GM12878 (cell line): ENCODE measurements at regions not wholly inside any gene's neighbourhood (a gene's known extent, or its start where the extent isn't known, plus 50 kb on each side); places are given as distances from the start of the nearest gene placed in this dataset.

Source experiments
- ATAC-seq: fragments of 200-7000 bp; cut with Tn5 transposase; 3 replicates; pipeline ENCODE4 v1.9.1; 2020; ENCODE audit warnings: mild to moderate bottlenecking, moderate library complexity
- BruUV-seq: library from RNA; stranded (reverse); fragments of 400-500 nt; replicated peaks from 2 replicates; lab custom pipeline; 2021; lab: Mats Ljungman, UMichigan
- CTCF ChIA-PET: fragments of 300-600 bp; sonication (Branson Sonifier 250); formaldehyde crosslinking; extraction: SDS; loops from one replicate; lab custom pipeline; 2021; ENCODE audit warnings: inconsistent platforms; lab: Yijun Ruan, JAX
- POLR2A ChIA-PET: fragments of 350-600 bp; formaldehyde crosslinking; extraction: SDS; loops from one replicate; lab custom pipeline; 2021; ENCODE audit warnings: inconsistent platforms; lab: Charles Lee
- RAD21 ChIA-PET: fragments of 300-600 bp; sonication (Branson Sonifier 250); formaldehyde crosslinking; loops from one replicate; lab custom pipeline; 2023; ENCODE audit warnings: antibody characterized with exemption; ENCODE audit not compliant: unreplicated experiment; lab: Charles Lee
- SMC1A ChIA-PET: fragments of 300-600 bp; sonication (Branson Sonifier 250); formaldehyde crosslinking; loops from one replicate; lab custom pipeline; 2023; ENCODE audit not compliant: unreplicated experiment, uncharacterized antibody; lab: Charles Lee
- DNase-seq: peaks from one replicate; pipeline ENCODE4 v3.0.0-alpha.2; 2011; ENCODE audit warnings: low read depth, low spot score
- FAIRE-seq: peaks from 3 replicates; lab custom pipeline; 2011; peaks lifted over from hg19 to GRCh38; lab: Jason Lieb, UNC
- H2AFZ ChIP-seq: 2 replicates; pipeline ENCODE4 v1.6.0; 2011; ENCODE audit warnings: low read depth, low read length, control low read depth; ENCODE audit not compliant: control insufficient read depth
- H3K27ac ChIP-seq: 2 replicates; pipeline ENCODE4 v1.5.1; 2011; ENCODE audit warnings: control low read depth; ENCODE audit not compliant: control insufficient read depth, insufficient read depth
- H3K27me3 ChIP-seq, 2 experiments: replicated peaks in 1 of 2; 2 replicates each; pipeline versions ENCODE4 v1.6.0 to v1.6.1; 2011; ENCODE audit warnings: low read length in 1 of 2; ENCODE audit not compliant: control insufficient read depth in 2 of 2, insufficient read depth in 2 of 2
- H3K36me3 ChIP-seq, 2 experiments: 2 replicates each; pipeline ENCODE4 v1.5.1; 2011; ENCODE audit warnings: low read length in 1 of 2; ENCODE audit not compliant: control insufficient read depth in 2 of 2, insufficient read depth in 2 of 2
- H3K4me1 ChIP-seq: 2 replicates; pipeline ENCODE4 v1.6.1; 2011; ENCODE audit warnings: mild to moderate bottlenecking, low read length, moderate library complexity, mixed read lengths; ENCODE audit not compliant: control insufficient read depth, insufficient read depth
- H3K4me2 ChIP-seq: 2 replicates; pipeline ENCODE4 v1.6.0; 2011; ENCODE audit warnings: control low read depth; ENCODE audit not compliant: control insufficient read depth, insufficient read depth
- H3K4me3 ChIP-seq: fragments of 200-600 bp; sonication (generic); 2 replicates; pipeline ENCODE4 v1.5.1; 2016
- H3K79me2 ChIP-seq: 2 replicates; pipeline ENCODE4 v1.6.0; 2011; ENCODE audit warnings: low read length; ENCODE audit not compliant: control insufficient read depth, insufficient read depth
- H3K9ac ChIP-seq: 2 replicates; pipeline ENCODE4 v1.8.0; 2011; ENCODE audit warnings: low read length, control low read depth, mixed read lengths; ENCODE audit not compliant: control insufficient read depth, insufficient read depth
- H3K9me3 ChIP-seq: replicated peaks from 3 replicates; pipeline ENCODE4 v1.5.1; 2011; ENCODE audit warnings: mild to moderate bottlenecking, low read length; ENCODE audit not compliant: control insufficient read depth, insufficient read depth
- H4K20me1 ChIP-seq: 2 replicates; pipeline ENCODE4 v1.6.0; 2011; ENCODE audit not compliant: control insufficient read depth, insufficient read depth
- DPF2 ChIP-seq: fragments of 450-650 bp; IDR thresholded peaks from 2 replicates; pipeline ENCODE4 v1.6.1; 2017; ENCODE audit warnings: mild to moderate bottlenecking
- EED ChIP-seq: sonication (generic); IDR thresholded peaks from 2 replicates; pipeline ENCODE4 v1.6.1; 2016; ENCODE audit warnings: antibody characterized with exemption, low read depth
- IKZF2 ChIP-seq, 2 experiments: fragments of 450-650 bp; IDR thresholded peaks; 2 replicates each; pipeline ENCODE4 v1.6.1; 2017; ENCODE audit warnings: mild to moderate bottlenecking in 2 of 2, moderate library complexity in 2 of 2
- NFYB ChIP-seq: IDR thresholded peaks from 2 replicates; pipeline ENCODE4 v1.6.1; 2011; ENCODE audit warnings: low read depth, mild to moderate bottlenecking, low read length, improper control_type of control experiment, moderate library complexity; ENCODE audit not compliant: insufficient read depth
- RELA ChIP-seq: fragments of 450-650 bp; IDR thresholded peaks from 2 replicates; pipeline ENCODE4 v1.8.0; 2014; ENCODE audit warnings: borderline replicate concordance; ENCODE audit not compliant: partially characterized antibody
- SREBF1 ChIP-seq: IDR thresholded peaks from 2 replicates; pipeline ENCODE4 v1.6.1; 2012; ENCODE audit warnings: mild to moderate bottlenecking, low read length
- TAF1 ChIP-seq: IDR thresholded peaks from 2 replicates; pipeline ENCODE4 v1.6.1; 2011; ENCODE audit warnings: mild to moderate bottlenecking, low read depth, low read length, borderline replicate concordance
- ZNF274 ChIP-seq: IDR thresholded peaks from one replicate; pipeline ENCODE4 v1.8.0; 2011; ENCODE audit not compliant: insufficient read length, insufficient read depth
- WGBS: methylation state at CpG from one replicate; pipeline ENCODE4 v1.1.6; 2016; ENCODE audit warnings: low lambda C conversion rate; ENCODE audit not compliant: insufficient replicate concordance, insufficient coverage; ENCODE audit errors: missing lambda C conversion rate; 5-methylcytosine and 5-hydroxymethylcytosine counted together
- in situ Hi-C: fragments of 300-500 bp; cut with MboI; formaldehyde crosslinking; loops from 9 replicates; pipeline ENCODE4 v1.14.3; 2018; ENCODE audit warnings: mixed read lengths
- intact Hi-C: fragments of 100-400 bp; cut with micrococcal nuclease; formaldehyde crosslinking; loops from one replicate; pipeline ENCODE4 v1.14.2; 2022; ENCODE audit not compliant: unreplicated experiment
- TF ChIP-seq, protein P1 (sequence below): IDR thresholded peaks from 2 replicates; pipeline ENCODE4 v1.6.1; 2012; ENCODE audit warnings: mild to moderate bottlenecking, low read depth, low read length
- TF ChIP-seq, protein P2 (sequence below): fragments of 450-650 bp; IDR thresholded peaks from 2 replicates; pipeline ENCODE4 v1.6.1; 2017; ENCODE audit warnings: low read depth, mild to moderate bottlenecking, moderate library complexity
- TF ChIP-seq, protein P3 (sequence below): fragments of 450-650 bp; IDR thresholded peaks from 2 replicates; pipeline ENCODE4 v1.6.1; 2017; ENCODE audit warnings: mild to moderate bottlenecking, low read depth, inconsistent platforms; ENCODE audit not compliant: poor library complexity, severe bottlenecking
- TF ChIP-seq, protein P4 (sequence below): fragments of 450-650 bp; IDR thresholded peaks from 2 replicates; pipeline ENCODE4 v1.6.1; 2018; ENCODE audit warnings: borderline replicate concordance, mild to moderate bottlenecking; ENCODE audit not compliant: partially characterized antibody
- TF ChIP-seq, protein P5 (sequence below): IDR thresholded peaks from 2 replicates; pipeline ENCODE4 v1.6.1; 2011; ENCODE audit warnings: mild to moderate bottlenecking, low read depth, low read length, moderate library complexity; ENCODE audit not compliant: insufficient replicate concordance

DNA sequence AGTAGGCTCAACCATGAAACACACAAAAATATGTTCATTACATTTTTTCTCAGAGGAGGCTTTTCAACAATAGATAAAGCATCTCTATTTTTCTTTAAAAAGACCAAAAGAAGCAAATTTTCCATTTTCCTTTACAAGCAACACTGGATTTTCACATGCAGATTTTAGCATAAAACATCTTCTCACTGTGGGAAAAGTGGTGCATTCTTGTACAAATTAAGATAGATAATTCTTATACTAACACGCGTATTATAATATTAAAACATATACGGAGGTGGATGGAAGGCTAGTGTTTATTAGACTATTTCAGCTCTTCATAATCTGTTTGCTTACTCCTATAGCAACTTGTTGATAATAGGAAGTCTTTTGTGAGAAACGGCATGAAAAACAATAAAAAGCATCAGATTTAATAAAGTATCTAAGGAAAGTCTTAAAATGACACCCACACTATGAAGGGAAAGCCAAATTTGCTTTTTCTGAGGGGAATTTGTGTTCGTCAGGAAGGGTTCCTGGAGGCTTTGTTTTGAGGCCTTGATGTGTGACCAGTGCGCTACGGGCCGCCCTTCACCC is 529.6 kb downstream of the SOX2 start:
- CTCF ChIA-PET, result no interaction called here
- no peaks in the 10 kb centered on the region for H3K4me1 ChIP-seq
- no peak overlapping the region for H3K4me3 ChIP-seq
- ATAC-seq (no peak), DNase-seq (no peak), FAIRE-seq (no peak)
- BruUV-seq, result no TSS peak
- H3K27ac ChIP-seq, result no peak overlapping the region
- H3K36me3 ChIP-seq, result no peaks in the 10 kb centered on the region
- RAD21 ChIA-PET, result no interaction called here
- no peak overlapping the region for H3K9ac ChIP-seq
- H3K9me3 ChIP-seq, result no peaks in the 10 kb centered on the region; the same call in 2 of the 3 replicates
- POLR2A ChIA-PET, result no interaction called here
- H2AFZ ChIP-seq, result no peak overlapping the region
- WGBS, result 67% methylated on average over 8 of the region's 8 CpGs
- in situ Hi-C loops, result no loop called here
- SMC1A ChIA-PET, result interaction anchor here (2.0 kb wide), 1 partner anchor 8 kb away, joined by 4 read pairs; no protein-coding TSS in a partner anchor
- H4K20me1 ChIP-seq, result no peaks in the 10 kb centered on the region
- no peaks in the 10 kb centered on the region for H3K79me2 ChIP-seq
- intact Hi-C loops, result loop anchor here (10.0 kb wide), 1 partner anchor 374 kb away; no protein-coding TSS in a partner anchor
- H3K4me2 ChIP-seq, result no peak overlapping the region
- H3K27me3 ChIP-seq, result peaks cover 0 to 2% of the 10 kb centered on the region in 2 experiments; a peak in 1 of 4 replicates
- TF ChIP-seq, protein P1, sequence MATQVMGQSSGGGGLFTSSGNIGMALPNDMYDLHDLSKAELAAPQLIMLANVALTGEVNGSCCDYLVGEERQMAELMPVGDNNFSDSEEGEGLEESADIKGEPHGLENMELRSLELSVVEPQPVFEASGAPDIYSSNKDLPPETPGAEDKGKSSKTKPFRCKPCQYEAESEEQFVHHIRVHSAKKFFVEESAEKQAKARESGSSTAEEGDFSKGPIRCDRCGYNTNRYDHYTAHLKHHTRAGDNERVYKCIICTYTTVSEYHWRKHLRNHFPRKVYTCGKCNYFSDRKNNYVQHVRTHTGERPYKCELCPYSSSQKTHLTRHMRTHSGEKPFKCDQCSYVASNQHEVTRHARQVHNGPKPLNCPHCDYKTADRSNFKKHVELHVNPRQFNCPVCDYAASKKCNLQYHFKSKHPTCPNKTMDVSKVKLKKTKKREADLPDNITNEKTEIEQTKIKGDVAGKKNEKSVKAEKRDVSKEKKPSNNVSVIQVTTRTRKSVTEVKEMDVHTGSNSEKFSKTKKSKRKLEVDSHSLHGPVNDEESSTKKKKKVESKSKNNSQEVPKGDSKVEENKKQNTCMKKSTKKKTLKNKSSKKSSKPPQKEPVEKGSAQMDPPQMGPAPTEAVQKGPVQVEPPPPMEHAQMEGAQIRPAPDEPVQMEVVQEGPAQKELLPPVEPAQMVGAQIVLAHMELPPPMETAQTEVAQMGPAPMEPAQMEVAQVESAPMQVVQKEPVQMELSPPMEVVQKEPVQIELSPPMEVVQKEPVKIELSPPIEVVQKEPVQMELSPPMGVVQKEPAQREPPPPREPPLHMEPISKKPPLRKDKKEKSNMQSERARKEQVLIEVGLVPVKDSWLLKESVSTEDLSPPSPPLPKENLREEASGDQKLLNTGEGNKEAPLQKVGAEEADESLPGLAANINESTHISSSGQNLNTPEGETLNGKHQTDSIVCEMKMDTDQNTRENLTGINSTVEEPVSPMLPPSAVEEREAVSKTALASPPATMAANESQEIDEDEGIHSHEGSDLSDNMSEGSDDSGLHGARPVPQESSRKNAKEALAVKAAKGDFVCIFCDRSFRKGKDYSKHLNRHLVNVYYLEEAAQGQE, result no peak
- TF ChIP-seq, protein P2, sequence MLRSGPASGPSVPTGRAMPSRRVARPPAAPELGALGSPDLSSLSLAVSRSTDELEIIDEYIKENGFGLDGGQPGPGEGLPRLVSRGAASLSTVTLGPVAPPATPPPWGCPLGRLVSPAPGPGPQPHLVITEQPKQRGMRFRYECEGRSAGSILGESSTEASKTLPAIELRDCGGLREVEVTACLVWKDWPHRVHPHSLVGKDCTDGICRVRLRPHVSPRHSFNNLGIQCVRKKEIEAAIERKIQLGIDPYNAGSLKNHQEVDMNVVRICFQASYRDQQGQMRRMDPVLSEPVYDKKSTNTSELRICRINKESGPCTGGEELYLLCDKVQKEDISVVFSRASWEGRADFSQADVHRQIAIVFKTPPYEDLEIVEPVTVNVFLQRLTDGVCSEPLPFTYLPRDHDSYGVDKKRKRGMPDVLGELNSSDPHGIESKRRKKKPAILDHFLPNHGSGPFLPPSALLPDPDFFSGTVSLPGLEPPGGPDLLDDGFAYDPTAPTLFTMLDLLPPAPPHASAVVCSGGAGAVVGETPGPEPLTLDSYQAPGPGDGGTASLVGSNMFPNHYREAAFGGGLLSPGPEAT, result no peak
- TF ChIP-seq IKZF2 (IDR thresholded peaks at IDR 0.05) (no peak), EED (no peak), DPF2 (no peak), RELA (no peak), ZNF274 (no peak), SREBF1 (no peak), NFYB (no peak), TAF1 (no peak)
- TF ChIP-seq, protein P3, sequence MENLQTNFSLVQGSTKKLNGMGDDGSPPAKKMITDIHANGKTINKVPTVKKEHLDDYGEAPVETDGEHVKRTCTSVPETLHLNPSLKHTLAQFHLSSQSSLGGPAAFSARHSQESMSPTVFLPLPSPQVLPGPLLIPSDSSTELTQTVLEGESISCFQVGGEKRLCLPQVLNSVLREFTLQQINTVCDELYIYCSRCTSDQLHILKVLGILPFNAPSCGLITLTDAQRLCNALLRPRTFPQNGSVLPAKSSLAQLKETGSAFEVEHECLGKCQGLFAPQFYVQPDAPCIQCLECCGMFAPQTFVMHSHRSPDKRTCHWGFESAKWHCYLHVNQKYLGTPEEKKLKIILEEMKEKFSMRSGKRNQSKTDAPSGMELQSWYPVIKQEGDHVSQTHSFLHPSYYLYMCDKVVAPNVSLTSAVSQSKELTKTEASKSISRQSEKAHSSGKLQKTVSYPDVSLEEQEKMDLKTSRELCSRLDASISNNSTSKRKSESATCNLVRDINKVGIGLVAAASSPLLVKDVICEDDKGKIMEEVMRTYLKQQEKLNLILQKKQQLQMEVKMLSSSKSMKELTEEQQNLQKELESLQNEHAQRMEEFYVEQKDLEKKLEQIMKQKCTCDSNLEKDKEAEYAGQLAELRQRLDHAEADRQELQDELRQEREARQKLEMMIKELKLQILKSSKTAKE, result no peak
- TF ChIP-seq, protein P4, sequence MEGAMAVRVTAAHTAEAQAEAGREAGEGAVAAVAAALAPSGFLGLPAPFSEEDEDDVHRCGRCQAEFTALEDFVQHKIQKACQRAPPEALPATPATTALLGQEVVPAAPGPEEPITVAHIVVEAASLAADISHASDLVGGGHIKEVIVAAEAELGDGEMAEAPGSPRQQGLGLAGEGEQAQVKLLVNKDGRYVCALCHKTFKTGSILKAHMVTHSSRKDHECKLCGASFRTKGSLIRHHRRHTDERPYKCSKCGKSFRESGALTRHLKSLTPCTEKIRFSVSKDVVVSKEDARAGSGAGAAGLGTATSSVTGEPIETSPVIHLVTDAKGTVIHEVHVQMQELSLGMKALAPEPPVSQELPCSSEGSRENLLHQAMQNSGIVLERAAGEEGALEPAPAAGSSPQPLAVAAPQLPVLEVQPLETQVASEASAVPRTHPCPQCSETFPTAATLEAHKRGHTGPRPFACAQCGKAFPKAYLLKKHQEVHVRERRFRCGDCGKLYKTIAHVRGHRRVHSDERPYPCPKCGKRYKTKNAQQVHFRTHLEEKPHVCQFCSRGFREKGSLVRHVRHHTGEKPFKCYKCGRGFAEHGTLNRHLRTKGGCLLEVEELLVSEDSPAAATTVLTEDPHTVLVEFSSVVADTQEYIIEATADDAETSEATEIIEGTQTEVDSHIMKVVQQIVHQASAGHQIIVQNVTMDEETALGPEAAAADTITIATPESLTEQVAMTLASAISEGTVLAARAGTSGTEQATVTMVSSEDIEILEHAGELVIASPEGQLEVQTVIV, result no peak
- TF ChIP-seq, protein P5, sequence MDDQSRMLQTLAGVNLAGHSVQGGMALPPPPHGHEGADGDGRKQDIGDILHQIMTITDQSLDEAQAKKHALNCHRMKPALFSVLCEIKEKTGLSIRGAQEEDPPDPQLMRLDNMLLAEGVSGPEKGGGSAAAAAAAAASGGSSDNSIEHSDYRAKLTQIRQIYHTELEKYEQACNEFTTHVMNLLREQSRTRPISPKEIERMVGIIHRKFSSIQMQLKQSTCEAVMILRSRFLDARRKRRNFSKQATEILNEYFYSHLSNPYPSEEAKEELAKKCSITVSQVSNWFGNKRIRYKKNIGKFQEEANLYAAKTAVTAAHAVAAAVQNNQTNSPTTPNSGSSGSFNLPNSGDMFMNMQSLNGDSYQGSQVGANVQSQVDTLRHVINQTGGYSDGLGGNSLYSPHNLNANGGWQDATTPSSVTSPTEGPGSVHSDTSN, result no peak
